HG03097 (cell line): ENCODE measurements at regions not wholly inside any gene's neighbourhood (a gene's known extent, or its start where the extent isn't known, plus 50 kb on each side); places are given as distances from the start of the nearest gene placed in this dataset.
"Not testable (repeated sequence)": the region's sequence is repeated elsewhere in the genome, so short reads cannot be mapped to it uniquely, and the experiment has no call there.

Source experiments
- ATAC-seq: cut with Tn5 transposase; IDR thresholded peaks from one replicate; pipeline ENCODE4 v1.9.1; 2021; ENCODE audit not compliant: unreplicated experiment, low FRiP score

DNA sequence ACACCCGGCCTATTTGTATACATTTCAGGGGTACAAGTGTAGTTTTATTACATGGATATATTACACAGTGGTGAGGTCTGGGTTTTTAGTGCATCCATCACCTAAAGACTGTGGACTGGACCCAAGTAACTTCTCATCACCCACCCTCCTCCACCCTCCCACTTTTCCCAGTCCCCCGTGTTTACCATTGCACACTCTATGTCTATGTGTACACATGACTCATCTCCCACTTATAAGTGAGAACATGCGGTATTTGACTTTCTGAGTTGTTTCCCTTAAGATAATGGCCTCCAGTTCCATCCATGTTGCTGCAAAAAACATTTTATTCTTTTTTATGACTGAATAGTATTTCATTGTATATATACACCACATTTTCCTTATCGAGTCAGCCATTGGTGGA is 98.9 kb upstream of the WAC start:
- no peak for ATAC-seq

DNA sequence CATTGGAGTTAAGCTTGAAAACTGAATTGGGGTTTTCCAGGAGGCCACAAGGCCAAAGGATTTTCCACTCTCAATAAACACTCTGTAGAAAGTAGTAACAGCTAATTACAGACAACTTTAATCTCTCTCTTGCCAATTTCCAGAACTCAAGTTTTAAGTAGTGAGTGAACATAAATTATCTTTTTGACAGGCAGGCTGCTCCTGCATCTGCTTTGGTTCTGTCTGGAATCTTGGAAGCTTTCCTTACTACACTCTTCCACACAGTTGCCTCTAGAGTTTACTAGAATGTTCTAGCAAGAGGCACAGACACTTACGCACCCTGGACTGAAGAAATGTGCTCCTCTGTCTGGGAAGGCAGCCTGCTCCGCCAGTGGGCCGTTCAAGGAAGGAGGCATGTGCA is 90.5 kb upstream of the WAC start:
- ATAC-seq: no peak

DNA sequence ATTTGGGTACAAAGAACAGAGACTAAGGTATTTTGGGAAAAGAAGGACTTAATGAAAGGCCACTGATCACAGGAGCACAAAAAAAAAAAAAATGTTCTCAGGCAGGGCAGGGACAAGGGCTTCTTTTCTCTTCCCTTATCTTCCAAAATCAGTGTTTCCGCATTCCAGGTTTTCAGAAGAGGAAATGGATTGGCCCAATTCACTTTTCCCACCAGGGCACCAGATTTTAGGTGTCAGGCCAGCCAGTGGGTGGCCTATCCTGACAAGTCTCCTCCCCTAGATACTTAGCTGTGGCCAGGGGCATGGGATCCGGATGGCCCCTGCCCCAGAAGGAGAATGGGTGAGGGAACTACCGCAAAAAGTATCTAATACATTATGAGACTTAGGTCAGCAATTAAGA is 88.9 kb upstream of the WAC start:
- no peak for ATAC-seq

DNA sequence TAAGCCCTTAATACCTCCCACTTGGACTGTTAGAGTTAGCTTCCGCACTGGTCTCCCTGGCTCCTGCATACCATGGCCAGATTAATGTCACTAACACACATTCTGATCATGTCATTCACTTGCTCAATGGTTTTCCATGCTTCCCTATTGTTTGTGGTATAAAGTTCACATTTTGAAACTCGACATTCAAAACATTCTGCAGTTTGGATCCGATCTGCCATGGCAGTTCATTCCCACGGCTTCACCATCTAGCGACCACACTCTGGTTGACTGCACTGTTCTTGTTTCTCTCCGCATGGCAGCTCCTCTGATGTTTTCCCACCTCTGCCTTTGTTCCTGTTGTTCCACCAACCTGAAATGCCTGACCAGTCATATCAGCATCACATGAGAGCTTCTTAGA is 87.4 kb upstream of the WAC start:
- ATAC-seq: no peak

DNA sequence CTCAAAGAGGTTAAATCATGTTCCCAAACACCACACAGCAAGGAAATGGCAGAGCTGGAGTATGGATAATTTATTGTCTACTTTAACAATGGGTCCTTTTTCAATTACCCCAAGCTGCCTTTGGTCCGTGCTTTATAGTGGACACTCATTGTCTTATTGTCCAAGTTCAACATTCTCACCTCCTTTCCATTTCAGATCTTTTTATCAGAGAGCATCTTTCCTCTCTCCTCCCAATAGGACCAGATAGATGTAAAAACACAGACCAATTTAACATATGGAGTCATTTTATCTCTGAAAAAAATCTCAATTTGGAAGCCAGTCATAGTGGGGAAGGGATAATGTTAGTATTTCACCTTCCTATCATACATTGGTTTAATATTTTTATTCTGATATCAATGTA is 83.5 kb upstream of the WAC start:
- ATAC-seq: no peak

DNA sequence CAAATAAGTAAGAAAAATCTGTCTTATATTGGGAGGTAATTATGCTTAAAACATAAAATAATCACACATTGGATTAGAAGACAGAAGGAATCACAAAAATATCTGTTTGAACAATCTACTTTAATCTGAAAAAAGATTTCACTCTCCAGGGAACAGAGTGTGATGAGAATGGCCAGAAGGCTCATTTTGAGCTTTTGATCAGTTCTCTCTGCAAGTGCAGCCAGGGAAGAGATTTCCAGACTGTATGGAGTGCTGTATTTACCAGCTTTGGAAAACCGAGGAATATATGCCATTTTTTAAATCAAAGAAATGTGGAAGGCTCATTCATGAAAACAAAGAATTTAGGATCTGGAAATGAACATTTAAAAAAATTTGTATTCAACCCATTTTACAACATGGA is 83.0 kb upstream of the WAC start:
- no peak for ATAC-seq

DNA sequence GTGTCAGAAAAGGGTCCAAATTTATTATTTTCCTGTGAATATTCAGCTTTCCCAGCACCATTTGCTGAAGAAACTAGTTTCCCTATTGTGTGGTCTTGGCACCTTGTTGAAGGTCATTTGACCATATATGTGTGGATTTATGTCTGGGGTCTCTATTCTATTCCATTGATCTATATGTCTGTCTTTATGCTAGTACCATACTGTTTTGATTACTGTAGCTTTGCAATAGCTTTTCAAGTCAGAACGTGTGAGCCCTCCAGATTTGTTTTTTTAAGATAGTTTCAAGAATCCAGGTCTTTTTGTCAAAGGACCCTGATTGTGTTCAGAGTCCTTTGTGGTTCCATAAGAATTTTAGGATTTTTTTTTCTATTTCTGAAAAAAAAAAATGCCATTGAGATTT is 79.0 kb upstream of the WAC start:
- ATAC-seq: no peak

DNA sequence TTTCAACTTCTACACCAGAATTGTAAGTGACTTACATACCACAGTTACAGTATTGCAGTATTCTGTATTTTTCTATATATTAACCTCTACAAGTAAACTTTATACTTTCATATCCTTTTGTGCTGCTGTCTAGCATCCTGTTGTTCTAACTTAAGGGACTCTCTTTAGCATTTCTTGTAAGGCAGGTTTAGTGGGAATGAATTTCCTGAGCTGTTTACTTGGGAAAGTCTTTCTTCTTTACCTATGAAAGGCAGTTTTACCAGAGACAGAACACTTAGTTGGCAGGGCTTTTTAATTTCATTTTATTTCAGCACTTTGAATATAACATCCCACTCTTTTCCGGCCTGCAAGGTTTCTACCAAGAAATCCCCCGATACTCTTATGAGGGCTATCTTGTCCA is 75.8 kb upstream of the WAC start:
- no peak for ATAC-seq

DNA sequence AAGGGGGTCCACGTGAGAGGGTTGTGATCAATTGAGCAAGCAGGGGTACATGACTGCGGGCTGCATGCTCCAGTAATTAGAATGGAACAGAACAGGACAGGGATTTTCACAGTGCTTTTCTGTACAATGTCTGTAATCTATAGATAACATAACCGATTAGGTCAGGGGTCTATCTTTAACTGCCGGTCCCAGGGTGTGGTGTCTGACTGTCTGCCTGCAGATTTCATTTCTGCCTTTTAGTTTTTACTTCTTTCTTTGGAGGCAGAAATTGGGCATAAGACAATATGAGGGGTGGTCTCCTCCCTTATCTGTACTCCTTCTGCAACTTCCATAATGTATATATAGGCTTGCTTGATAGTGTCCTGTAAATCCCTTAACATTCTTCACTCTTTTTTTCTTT is 75.0 kb upstream of the WAC start:
- ATAC-seq: not testable (repeated sequence)

DNA sequence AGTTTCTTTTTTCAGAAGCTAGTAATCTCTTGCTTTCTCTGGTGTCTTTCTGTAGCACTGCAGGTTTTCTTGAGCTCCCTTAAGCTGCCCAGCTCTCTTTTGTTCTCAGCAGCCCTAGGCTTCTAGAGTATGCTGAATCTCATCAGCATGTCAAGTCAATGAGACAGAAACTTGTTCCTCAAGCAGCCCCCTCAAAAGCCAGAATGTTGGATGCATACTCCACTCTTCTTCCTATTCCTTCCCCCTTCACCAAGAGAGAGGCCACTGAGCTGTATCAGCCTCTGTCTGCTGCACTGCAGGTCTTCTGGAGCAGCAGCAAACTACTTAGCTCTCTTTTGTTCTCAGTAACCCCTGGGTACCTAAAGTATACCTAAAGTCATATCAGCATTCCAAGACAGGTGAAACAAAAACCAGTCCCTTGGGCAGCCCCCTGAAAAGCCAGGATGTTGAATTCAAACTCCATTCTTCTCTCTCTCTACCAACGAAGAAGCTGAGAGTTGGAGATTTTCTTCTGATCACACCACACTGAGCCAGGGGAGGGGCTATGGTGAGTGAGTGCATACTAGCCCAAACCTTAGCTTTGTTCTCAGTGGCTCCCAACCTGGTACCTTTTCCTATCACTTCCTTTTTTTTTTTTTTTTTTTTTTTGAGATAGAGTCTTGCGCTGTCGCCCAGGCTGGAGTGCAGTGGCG is 73.3 kb upstream of the WAC start:
- no peak for ATAC-seq

DNA sequence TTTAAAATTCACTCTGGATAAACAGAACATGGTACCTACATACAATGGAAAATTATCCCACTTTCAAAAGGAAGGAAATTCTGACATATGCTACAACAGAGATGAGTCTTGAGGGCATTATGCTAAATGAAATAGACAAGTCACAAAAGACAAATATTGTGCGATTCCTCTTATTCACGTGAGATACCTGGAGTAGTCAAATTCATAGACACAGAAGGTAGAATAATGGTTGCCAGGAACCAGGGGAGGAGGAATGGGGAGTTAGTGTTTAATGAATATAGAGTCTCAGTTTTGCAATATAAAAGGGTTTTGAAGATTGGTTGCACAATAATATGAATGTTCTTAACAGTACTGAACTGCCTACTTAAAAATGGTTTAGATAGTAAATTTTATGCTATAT is 69.8 kb upstream of the WAC start:
- ATAC-seq: no peak

DNA sequence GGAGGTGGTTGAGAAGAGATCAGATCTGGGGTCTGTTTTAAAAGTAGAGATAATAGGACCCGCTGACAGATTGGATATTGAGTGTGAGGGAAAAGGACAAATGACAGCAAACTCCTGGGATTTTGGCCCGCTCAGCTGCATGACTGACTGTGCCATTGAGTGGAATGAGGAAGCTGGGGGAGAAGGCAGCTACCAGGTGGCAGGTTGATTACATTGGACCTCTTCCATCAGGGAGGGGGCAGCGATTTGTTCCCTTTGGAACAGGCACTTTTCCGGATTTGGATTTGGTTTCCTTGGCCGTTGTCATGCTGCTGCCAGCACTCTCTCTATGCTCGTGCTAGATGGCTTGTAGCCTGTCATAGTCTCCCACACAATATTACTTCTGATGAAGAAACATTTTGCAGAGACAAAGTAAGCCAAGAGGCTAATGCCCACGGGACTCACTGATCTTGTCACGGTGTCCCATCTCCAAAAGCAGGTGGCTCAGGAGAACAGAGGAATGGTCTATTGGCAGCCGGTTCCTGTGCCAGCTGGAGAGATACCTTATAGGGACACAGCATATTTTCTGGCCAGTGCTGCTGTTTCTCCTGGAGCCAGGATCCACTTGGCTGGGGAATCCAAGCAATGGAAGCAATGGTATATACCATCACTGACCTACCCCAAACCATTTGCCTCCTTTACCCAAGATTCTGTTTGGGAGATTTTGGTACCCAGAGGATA is 69.1 kb upstream of the WAC start:
- ATAC-seq: no peak

DNA sequence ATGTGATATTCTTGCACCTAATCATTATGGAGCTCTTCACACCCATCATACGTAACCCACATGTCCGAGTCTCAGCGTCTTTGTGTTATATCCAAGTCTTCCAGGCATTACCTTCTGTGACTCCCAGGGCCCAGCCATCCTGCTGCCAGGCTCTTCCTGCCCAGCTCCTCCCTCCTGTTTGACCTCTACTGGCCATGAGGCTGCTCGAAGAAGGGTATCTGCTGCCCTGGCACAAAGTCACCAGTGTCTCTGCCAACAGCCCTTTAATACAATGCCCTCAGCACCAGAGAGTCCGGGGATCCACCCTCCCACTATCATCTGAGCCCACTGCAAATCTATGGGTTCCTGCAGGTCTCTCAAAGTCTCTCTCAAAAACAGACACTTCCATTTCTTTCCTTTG is 65.3 kb upstream of the WAC start:
- no peak for ATAC-seq

DNA sequence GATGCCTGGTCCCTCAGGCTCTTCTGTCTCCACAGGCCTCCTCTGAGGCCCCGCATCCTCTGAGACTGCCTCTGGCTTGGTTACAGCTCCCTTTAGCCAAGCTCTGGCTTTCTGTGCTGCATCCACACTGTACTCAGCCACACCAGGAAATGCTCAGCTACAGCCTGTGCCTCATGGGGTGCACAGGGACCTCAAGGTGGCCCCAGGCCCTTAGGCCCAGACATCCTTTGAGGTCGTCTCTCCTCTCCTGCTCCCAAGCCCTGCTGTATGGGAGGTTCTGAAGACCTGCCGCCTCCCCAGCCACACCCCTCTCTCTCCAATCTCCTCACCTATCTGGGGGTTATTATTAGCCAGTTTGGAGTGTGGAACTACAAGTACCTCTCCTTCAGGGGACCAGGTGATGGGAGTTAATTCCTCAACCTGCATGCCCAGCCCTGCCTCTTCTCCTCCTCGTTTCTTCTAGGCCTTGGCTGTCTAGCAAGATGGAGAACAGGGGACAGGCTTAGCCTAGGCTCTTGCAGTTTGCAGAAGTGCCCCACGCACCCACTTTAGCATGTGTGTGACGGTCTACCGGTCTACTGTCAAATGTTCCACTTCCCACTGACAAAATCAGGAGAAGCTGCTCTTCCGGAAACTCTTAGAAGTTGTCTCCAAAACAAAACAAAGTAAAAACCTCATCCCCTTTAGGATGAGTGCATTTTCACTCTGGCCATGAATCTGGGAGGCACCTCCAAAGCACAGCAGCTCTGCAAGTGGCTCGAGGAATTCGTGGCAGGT is 64.0 kb upstream of the WAC start:
- no peak for ATAC-seq

DNA sequence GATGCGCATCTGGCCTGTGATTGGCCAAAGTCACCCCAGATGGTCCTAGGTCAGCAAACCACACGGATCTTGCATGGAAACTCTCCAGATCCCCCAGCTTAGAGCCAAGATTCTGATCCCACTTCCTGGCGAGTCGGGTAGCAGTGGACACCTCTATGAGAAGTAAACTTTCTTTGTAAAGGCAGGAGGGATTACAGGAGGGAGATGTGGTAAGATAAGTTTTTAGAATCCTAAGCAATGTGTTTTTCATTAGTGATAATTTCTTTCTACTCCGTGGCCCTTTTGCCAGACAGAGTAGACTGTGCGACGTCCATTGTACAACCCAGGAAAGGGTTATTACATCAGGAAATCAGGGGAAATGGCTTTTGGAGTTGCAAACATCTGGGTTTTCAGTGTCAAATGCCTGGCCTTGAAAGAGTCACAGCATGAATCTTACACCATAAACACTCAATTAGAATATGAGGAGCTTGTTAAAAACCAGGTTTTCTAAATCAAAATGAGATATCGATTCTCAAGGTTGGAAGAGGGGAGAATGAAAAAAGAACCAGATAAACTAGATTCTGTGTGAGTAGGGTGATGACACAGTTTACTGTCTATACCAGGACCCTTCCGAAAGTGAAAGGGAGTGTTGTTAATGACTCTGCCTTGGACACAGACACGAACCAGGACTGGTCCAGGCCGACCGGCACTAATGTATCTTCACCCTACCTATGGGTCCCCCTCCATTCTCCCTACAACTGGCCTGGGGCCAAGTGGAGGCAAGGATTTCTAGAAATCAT is 61.9 kb upstream of the WAC start:
- no peak for ATAC-seq

DNA sequence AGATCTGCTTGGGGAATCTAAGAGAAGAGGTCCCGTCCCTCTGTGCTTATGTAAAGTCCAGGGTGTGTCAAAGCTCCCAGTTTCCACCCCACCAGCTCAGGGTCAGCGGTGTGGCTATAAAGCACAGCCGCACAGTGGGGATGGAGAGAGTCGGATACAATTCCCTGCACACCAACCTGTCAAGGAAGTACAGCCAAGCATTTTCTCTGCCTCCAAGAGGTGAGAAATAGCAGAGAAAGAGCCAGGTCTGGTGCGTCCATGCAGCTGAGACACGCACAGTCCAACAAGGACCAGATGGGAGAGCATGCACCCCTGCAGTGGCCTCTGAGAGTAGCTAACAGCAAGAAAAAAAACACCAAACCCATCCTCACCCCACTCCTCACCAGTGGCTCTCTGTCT is 61.3 kb upstream of the WAC start:
- ATAC-seq: no peak

DNA sequence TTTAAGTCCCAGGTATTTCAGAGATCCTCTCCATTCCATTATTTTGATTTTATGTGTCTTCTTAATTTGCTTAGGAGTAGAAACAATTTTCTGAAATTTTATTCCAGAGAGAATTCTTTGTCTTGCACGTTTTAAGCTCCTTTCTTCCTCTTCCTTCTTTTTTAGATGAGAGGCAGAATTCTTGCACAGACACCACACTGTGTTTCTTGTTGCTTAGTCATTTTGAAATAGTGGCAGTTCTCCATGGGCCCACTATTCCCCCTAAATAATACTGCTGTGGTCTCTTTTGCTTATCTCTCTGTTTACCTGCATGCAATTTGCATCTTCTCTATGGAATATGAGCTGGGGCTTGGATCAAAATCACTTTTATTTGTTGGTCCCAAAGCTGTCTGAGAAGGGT is 54.3 kb upstream of the WAC start:
- no peak for ATAC-seq

DNA sequence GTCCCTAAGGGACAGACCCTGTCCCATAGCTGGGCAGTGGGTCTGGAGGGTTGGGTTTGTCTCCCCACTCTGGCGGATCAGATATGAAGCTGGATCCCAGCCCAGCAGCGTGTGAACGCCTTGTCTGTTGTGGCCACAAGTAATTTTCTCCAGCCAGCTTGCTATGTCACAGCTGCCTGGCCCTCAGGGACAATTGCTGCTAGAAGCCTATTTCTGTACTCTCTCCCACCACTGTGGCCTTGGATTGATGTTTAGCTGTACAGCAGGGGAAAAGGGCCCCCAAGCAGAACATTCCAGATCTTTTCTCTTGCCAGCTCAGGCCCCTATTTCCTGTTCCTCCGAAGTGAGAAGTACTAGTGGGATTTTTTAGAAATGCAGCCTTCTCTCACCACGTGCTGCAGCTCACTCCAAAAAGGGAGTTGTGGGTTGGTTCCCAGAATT is 53.5 kb upstream of the WAC start:
- ATAC-seq: no peak

DNA sequence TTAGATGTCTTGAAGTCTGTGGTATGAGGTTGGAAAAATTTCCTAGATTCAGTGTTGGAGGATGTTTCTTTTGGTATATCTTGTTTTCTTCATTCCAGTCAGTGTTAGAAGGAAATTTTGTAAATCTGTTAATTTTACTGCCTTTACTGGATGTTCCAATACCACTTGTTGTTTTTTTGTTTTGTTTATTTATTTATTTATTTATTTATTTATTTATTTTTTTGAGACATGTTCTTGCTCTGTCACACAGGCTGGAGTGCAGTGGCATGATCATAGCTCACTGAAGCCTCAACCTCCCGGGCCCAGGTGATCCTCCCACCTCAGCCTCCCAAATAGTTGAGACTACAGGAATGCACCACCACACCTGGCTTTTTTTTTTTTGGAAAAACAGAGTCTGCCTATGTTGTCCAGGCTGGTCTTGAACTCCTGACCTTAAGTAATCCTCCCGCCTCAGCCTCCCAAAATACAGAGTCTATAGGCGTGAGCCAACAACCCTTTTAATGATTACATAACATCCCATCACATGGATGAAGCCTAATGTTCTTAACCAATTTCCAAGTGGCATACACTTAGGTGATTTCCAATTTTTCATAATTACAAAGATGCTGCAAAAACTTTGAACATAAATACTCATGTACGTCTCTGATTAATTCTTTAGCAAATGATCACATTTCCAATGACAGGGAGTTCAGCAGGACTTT is 52.8 kb upstream of the WAC start:
- no peak for ATAC-seq

DNA sequence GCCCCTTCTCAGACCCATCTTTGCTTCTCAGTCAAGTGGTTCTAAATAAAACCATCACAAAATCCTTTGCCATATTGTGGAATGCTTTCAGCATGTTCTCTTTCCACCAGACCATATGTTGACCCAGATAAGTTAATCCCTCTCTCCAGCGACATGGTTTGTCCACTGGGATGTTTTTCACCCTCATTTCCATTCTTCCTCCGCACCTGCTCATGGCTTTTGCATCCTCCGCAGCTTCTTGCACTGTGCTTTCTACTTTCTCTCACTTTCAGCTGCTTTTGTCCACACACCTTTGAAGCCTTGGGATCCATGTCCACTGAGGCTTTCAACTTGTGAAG is 52.3 kb upstream of the WAC start:
- ATAC-seq: no peak

DNA sequence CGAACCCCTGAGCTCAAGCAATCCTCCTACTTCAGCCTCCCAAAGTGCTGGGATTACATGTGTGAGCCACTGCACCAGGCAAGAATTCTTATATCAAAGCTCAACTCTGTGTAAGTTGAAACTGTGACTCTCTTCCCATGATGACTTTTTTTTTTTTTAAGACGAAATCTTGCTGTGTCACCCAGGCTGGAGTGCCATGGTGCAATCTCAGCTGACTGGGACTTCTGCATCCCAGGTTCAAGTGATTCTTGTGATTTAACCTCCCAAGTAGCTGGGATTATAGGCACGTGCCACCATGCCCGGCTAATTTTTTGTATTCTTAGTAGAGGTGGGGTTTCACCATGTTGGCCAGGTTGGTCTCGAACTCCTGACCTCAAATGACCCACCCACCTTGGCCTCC is 51.6 kb upstream of the WAC start:
- not testable (repeated sequence) for ATAC-seq
